Gastroesophageal sphincter (tissue), 4 donors: ENCODE measurements at regions not wholly inside any gene's neighbourhood (a gene's known extent, or its start where the extent isn't known, plus 50 kb on each side); places are given as distances from the start of the nearest gene placed in this dataset.

Experiments used
- ATAC-seq: fragments of 150-250 bp; one replicate; pipeline ENCODE4 v1.9.1; 2016; ENCODE audit warnings: mild to moderate bottlenecking, moderate library complexity
- H3K27ac ChIP-seq, 4 donors: fragments of 200-600 bp; sonication (generic) in 3 of 4; 1 replicate in 3 of 4; 2 replicates in 1 of 4; pipeline ENCODE4 v1.5.1; 2016 to 2019
- H3K27me3 ChIP-seq: fragments of 200-600 bp; sonication (generic); one replicate; pipeline ENCODE4 v1.5.1; 2019
- H3K36me3 ChIP-seq, 2 donors: fragments of 200-600 bp; sonication (generic); one replicate each; pipeline ENCODE4 v1.5.1; 2019; ENCODE audit warnings: control low read depth in 1 of 2
- H3K4me1 ChIP-seq, 3 donors: fragments of 200-600 bp; sonication (generic); 1 replicate in 2 of 3; 2 replicates in 1 of 3; pipeline ENCODE4 v1.5.1; 2016 to 2019; ENCODE audit warnings: control low read depth in 2 of 3
- H3K4me3 ChIP-seq, 2 donors: fragments of 200-600 bp; sonication (generic); one replicate each; pipeline ENCODE4 v1.5.1; 2019; ENCODE audit warnings: mild to moderate bottlenecking in 1 of 2, moderate library complexity in 1 of 2
- H3K9me3 ChIP-seq, 3 donors: fragments of 200-600 bp; sonication (generic); one replicate each; pipeline ENCODE4 v1.5.1; 2017 to 2019; ENCODE audit warnings: control low read depth in 2 of 3
- EP300 ChIP-seq: sonication (generic); formaldehyde crosslinking; IDR thresholded peaks from one replicate; pipeline ENCODE4 v1.6.1; 2017; ENCODE audit warnings: antibody characterized with exemption, mild to moderate bottlenecking
- POLR2A ChIP-seq, 2 donors: fragments of 450-650 bp; IDR thresholded peaks; one replicate each; pipeline ENCODE4 v1.6.1; 2017; ENCODE audit warnings: antibody characterized with exemption in 2 of 2, mild to moderate bottlenecking in 2 of 2, moderate library complexity in 1 of 2
- POLR2AphosphoS5 ChIP-seq: sonication (generic); formaldehyde crosslinking; IDR thresholded peaks from one replicate; pipeline ENCODE4 v1.6.1; 2017; ENCODE audit warnings: antibody characterized with exemption
- WGBS, 2 donors: methylation state at CpG; one replicate each; pipeline ENCODE4 v1.1.5; 2018; ENCODE audit warnings: low coverage in 1 of 2; 5-methylcytosine and 5-hydroxymethylcytosine counted together
- TF ChIP-seq, protein P1 (sequence below), 4 experiments: fragments of 200-600 bp in 2 of 4; fragments of 450-650 bp in 2 of 4; sonication (generic) in 1 of 4; IDR thresholded peaks; one replicate each; pipeline ENCODE4 v1.5.1; 2017 to 2019; ENCODE audit warnings: antibody characterized with exemption in 4 of 4, mild to moderate bottlenecking in 2 of 4, moderate library complexity in 2 of 4

DNA sequence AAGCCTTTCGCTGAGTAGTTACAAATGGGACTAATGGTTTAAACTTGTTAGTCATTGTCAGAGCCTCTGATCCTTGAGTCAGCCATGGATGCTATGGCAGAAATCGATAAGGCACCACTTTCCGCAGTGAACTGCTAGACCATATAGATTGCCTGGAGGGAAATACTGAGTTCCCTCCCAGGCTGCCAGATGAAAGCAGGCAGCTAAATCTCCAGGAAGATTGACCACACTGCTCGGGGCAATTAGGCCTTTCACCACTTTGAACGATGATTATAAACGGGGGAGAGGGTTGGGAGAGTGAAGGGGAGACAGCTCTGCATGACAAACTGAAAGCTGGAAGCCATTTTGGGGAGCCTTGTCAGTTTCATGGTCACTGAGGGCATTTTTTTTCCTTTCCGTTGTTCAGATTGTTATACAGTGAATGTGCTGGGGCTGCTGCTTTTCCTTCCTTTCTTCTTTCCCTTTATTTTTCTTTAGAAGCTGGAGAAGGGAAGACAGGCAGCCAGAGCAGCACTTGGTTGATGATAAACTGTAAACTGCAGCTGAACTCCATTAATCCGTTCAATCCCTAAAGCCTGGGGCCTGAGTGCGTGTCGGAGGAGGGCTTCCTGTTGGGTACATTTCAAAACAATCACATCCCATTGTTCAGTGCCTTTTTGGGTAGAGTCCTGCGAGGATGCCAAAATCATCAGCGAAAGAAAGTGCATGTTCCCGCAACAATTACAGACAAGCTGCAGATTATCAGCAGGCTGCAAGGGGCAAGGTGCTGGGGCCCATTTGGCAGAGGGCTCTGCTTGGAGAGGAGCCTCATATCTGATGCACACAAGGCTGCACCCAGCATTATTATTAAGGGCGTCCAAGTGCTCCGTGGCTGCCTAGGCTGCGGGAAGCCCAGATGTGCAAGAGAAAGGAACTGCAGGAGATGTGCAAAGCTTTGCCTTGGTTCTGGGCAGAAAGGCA lies 308.4 kb downstream of the PSAT1 start:
- ATAC-seq: no peak
- peaks cover 0 to 10% (median 0%) of the 10 kb centered on the region in 3 donors for H3K4me1 ChIP-seq
- H3K9me3 ChIP-seq: no peaks in the 10 kb centered on the region
- no peak overlapping the region for H3K27ac ChIP-seq
- no peaks in the 10 kb centered on the region for H3K36me3 ChIP-seq
- H3K27me3 ChIP-seq: no peaks in the 10 kb centered on the region
- WGBS, 2 donors: 40 to 42% methylated on average over 13 to 15 of the region's 16 CpGs
- no peak overlapping the region for H3K4me3 ChIP-seq
- TF ChIP-seq POLR2AphosphoS5 (no peak), EP300 (no peak), POLR2A (IDR thresholded peaks at IDR 0.05) (no peak)
- TF ChIP-seq, protein P1, sequence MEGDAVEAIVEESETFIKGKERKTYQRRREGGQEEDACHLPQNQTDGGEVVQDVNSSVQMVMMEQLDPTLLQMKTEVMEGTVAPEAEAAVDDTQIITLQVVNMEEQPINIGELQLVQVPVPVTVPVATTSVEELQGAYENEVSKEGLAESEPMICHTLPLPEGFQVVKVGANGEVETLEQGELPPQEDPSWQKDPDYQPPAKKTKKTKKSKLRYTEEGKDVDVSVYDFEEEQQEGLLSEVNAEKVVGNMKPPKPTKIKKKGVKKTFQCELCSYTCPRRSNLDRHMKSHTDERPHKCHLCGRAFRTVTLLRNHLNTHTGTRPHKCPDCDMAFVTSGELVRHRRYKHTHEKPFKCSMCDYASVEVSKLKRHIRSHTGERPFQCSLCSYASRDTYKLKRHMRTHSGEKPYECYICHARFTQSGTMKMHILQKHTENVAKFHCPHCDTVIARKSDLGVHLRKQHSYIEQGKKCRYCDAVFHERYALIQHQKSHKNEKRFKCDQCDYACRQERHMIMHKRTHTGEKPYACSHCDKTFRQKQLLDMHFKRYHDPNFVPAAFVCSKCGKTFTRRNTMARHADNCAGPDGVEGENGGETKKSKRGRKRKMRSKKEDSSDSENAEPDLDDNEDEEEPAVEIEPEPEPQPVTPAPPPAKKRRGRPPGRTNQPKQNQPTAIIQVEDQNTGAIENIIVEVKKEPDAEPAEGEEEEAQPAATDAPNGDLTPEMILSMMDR (IDR thresholded peaks at IDR 0.05): no peak

DNA sequence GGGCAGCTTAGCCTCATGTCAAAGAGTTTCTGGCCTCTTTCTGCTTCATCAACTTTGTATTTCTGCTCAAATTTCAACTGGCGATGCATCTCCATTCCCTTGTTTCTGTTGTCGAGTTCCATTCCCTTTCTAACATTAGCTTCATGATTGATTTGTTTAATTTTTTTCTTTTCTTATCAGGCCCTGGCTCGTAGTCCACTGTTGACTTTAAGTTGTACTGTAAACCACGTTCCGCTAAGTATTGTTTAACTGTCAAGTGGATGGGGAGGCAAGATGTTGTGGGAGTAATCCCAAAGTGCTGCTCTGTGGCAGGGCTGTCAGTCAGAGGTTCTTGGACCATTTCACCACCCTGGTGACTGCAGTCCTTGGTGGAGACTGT lies 309.1 kb downstream of the PSAT1 start:
- no peaks in the 10 kb centered on the region for H3K27me3 ChIP-seq
- H3K4me3 ChIP-seq: no peak overlapping the region
- H3K4me1 ChIP-seq: peaks cover 0 to 10% (median 0%) of the 10 kb centered on the region in 3 donors
- H3K9me3 ChIP-seq: no peaks in the 10 kb centered on the region
- TF ChIP-seq, protein P1 (IDR thresholded peaks at IDR 0.05): no peak
- no peak for ATAC-seq
- no peak overlapping the region for H3K27ac ChIP-seq
- H3K36me3 ChIP-seq: no peaks in the 10 kb centered on the region
- WGBS, 2 donors: 18 to 77% methylated on average over 3 of the region's 5 CpGs

DNA sequence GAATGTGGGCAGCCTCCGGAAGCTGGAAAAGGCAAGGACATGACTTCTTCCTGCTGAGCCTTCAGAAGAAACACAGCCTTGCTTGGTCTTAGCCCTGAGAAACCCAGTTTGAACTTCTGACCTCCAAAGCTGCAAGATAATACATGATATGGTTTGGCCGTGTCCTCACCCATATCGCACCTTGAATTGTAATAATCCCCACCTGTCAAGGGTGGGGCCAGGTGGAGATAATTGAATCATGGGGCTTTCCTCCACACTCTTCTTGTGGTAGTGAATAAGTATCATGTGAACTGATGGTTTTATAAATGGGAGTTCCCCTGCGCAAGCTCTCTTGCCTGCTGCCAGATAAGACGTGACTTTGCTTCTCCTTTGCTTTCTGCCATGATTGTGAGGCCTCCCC lies 310.9 kb downstream of the PSAT1 start:
- Histone ChIP-seq H3K4me1 (peaks cover 0 to 10% (median 0%) of the 10 kb centered on the region in 3 donors), H3K27ac (no peak overlapping the region), H3K27me3 (no peaks in the 10 kb centered on the region), H3K4me3 (no peak overlapping the region), H3K36me3 (no peaks in the 10 kb centered on the region), H3K9me3 (no peaks in the 10 kb centered on the region)
- WGBS, 2 donors: 95% methylated on average over 5 of the region's 5 CpGs
- TF ChIP-seq, protein P1 (IDR thresholded peaks at IDR 0.05): no peak
- TF ChIP-seq POLR2AphosphoS5 (no peak), POLR2A (IDR thresholded peaks at IDR 0.05) (no peak), EP300 (no peak)
- no peak for ATAC-seq

DNA sequence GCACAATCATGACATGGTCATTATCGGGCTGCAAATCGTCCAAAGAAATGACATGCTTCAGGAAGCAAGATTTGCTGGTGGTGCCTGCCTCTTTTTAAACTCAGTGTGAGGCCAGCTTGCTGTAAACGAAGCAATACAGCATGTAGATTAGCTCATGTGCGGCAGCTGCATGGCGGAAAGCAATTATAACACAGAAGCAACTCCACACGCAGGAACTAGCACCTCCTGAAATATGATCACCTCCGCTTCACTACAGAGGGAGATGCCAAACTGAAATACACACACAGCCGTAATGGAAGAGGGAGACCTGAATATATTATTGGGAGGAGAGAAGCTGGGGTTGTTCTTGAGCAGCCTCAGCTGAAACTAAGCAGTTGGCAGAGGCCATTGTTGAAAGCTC lies 312.5 kb downstream of the PSAT1 start:
- Histone ChIP-seq H3K9me3 (no peaks in the 10 kb centered on the region), H3K4me1 (peaks cover 0 to 10% (median 0%) of the 10 kb centered on the region in 3 donors), H3K4me3 (no peak overlapping the region), H3K27ac (no peak overlapping the region), H3K27me3 (no peaks in the 10 kb centered on the region), H3K36me3 (no peaks in the 10 kb centered on the region)
- no peak for TF ChIP-seq POLR2AphosphoS5
- no peak for TF ChIP-seq EP300
- no peak for TF ChIP-seq POLR2A (IDR thresholded peaks at IDR 0.05)
- TF ChIP-seq, protein P1 (IDR thresholded peaks at IDR 0.05): no peak
- ATAC-seq: no peak
- 70 to 86% methylated on average over 2 to 8 of the region's 8 CpGs for WGBS, 2 donors

DNA sequence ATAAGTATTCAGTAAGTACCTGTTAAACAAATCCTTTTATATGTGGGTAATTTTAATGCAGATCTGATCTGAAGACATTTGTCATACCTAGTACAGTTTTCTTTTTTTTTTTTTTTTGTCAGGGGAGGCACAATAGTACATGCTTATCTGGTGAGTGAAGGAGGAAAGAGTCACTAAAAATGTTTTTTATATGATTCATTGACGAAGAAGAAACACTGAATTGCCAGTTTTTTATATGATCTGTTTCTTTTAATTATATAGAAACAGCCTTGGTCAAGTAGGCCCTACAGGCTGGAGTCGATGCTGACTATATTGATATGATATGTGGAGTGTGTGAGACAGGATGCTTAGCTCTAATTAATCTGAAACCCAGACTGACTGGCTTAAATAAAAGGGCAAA lies 315.2 kb downstream of the PSAT1 start:
- Histone ChIP-seq H3K27me3 (no peaks in the 10 kb centered on the region), H3K9me3 (no peaks in the 10 kb centered on the region), H3K27ac (no peak overlapping the region), H3K36me3 (no peaks in the 10 kb centered on the region), H3K4me3 (no peak overlapping the region), H3K4me1 (no peaks in the 10 kb centered on the region)
- no peak for TF ChIP-seq EP300
- TF ChIP-seq, protein P1 (IDR thresholded peaks at IDR 0.05): no peak
- TF ChIP-seq POLR2AphosphoS5: no peak
- no peak for TF ChIP-seq POLR2A (IDR thresholded peaks at IDR 0.05)
- no peak for ATAC-seq
- WGBS, 2 donors: 85 to 96% methylated on average over 2 of the region's 2 CpGs
